ENCODE measurements at regions not wholly inside any gene's neighbourhood (a gene's known extent, or its start where the extent isn't known, plus 50 kb on each side); places are given as distances from the start of the nearest gene placed in this dataset.

DNA sequence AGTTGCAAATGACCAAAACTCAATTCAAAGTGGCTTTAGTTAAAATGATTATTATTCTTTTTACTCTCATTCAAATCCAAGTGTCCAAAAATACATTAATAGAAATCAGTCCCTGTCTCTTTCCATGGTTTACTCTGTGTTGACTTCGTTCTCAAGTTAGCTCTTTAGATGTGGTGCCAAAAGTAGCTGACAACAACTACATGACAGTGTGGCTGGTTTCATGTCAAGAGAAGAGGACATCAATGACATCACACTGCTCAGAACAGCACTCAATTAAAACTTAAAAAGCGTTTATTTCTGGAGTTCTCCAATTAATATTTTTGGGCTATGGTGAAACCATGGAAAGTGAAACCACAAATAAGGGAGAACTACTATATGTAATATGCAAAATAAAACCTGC lies 1746.9 kb downstream of the LRRC4C start:
- no peaks in the 10 kb centered on the region for H3K36me3 ChIP-seq (ENCODE audit: control insufficient read depth, insufficient read depth, low read length)
- TF ChIP-seq, protein P1, sequence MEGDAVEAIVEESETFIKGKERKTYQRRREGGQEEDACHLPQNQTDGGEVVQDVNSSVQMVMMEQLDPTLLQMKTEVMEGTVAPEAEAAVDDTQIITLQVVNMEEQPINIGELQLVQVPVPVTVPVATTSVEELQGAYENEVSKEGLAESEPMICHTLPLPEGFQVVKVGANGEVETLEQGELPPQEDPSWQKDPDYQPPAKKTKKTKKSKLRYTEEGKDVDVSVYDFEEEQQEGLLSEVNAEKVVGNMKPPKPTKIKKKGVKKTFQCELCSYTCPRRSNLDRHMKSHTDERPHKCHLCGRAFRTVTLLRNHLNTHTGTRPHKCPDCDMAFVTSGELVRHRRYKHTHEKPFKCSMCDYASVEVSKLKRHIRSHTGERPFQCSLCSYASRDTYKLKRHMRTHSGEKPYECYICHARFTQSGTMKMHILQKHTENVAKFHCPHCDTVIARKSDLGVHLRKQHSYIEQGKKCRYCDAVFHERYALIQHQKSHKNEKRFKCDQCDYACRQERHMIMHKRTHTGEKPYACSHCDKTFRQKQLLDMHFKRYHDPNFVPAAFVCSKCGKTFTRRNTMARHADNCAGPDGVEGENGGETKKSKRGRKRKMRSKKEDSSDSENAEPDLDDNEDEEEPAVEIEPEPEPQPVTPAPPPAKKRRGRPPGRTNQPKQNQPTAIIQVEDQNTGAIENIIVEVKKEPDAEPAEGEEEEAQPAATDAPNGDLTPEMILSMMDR (IDR thresholded peaks at IDR 0.05; ENCODE audit: insufficient read depth, low read length, poor library complexity, severe bottlenecking), result no peak
- no peaks in the 10 kb centered on the region for H3K27me3 ChIP-seq (ENCODE audit: control insufficient read depth, insufficient read depth, low read length)
- H3K4me3 ChIP-seq (ENCODE audit: low read depth, low read length), result no peak overlapping the region
- no peak for DNase-seq (ENCODE audit: low read depth)

GRCh38 chr11:39690856-39691255 lies 1768.6 kb downstream of the LRRC4C start:
- TF ChIP-seq, protein P1 (IDR thresholded peaks at IDR 0.05; ENCODE audit: insufficient read depth, low read length, poor library complexity, severe bottlenecking), result no peak
- Histone ChIP-seq H3K27me3 (ENCODE audit: control insufficient read depth, insufficient read depth, low read length) (no peaks in the 10 kb centered on the region), H3K36me3 (ENCODE audit: control insufficient read depth, insufficient read depth, low read length) (no peaks in the 10 kb centered on the region), H3K4me3 (ENCODE audit: low read depth, low read length) (no peak overlapping the region)
- DNase-seq (ENCODE audit: low read depth), result no peak

GRCh38 chr11:39683951-39684554 lies 1775.4 kb downstream of the LRRC4C start:
- no peaks in the 10 kb centered on the region for H3K36me3 ChIP-seq (ENCODE audit: control insufficient read depth, insufficient read depth, low read length)
- no peak overlapping the region for H3K4me3 ChIP-seq (ENCODE audit: low read depth, low read length)
- TF ChIP-seq, protein P1 (IDR thresholded peaks at IDR 0.05; ENCODE audit: insufficient read depth, low read length, poor library complexity, severe bottlenecking), result no peak
- no peak for DNase-seq (ENCODE audit: low read depth)
- no peaks in the 10 kb centered on the region for H3K27me3 ChIP-seq (ENCODE audit: control insufficient read depth, insufficient read depth, low read length)

- H3K4me3 ChIP-seq (ENCODE audit: low read depth, low read length), result no peak overlapping the region
Observed at GRCh38 chr11:39683288-39683950, 1776.0 kb downstream of the LRRC4C start.

DNA sequence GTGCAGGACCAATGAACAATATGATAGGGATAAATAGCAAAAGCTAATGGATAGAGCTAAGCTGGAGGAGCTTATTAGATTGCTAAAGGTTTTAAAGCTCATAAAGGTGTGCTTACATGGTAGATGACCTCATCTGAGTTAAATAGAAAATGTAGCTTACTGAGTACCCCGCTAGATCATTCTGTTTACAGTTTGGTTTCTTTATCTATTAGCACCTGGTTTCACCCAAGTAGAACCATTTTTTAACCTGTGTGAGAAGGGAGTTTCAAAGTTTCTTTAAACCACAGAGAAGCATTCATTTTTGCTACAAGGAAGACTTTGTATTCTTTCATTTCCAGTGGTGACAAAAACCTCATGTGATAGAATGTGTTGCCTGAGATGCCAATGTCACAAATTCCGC lies 1778.0 kb downstream of the LRRC4C start:
- TF ChIP-seq, protein P1 (IDR thresholded peaks at IDR 0.05; ENCODE audit: insufficient read depth, low read length, poor library complexity, severe bottlenecking), result no peak
- no peaks in the 10 kb centered on the region for H3K36me3 ChIP-seq (ENCODE audit: control insufficient read depth, insufficient read depth, low read length)
- no peaks in the 10 kb centered on the region for H3K27me3 ChIP-seq (ENCODE audit: control insufficient read depth, insufficient read depth, low read length)
- DNase-seq (ENCODE audit: low read depth), result no peak
- H3K4me3 ChIP-seq (ENCODE audit: low read depth, low read length), result no peak overlapping the region

More at GRCh38 chr11:39683288-39683950, 1776.0 kb downstream of the LRRC4C start:
- TF ChIP-seq, protein P1 (IDR thresholded peaks at IDR 0.05; ENCODE audit: insufficient read depth, low read length, poor library complexity, severe bottlenecking), result no peak
- H3K36me3 ChIP-seq (ENCODE audit: control insufficient read depth, insufficient read depth, low read length), result no peaks in the 10 kb centered on the region
- H3K27me3 ChIP-seq (ENCODE audit: control insufficient read depth, insufficient read depth, low read length), result no peaks in the 10 kb centered on the region
- no peak for DNase-seq (ENCODE audit: low read depth)

DNA sequence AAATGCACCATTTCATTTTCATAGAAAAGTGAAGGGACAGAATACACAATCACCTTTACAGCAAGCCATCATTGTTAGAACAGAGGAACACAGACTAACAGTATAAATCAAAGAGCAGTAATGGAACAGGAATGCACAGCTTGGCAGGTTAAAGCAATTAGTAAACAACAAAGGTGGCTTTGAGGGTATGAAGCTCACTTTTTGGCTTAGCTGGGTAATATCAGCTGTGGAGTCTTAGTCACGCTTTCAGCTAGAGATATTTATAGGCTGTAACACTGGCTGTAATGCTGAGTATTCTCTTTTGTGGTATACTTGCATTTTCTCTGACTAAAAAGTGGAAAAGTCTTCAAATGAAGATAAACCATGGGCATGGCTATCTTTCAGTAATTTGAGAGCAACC lies 1780.5 kb downstream of the LRRC4C start:
- TF ChIP-seq, protein P1 (IDR thresholded peaks at IDR 0.05; ENCODE audit: insufficient read depth, low read length, poor library complexity, severe bottlenecking), result no peak
- DNase-seq (ENCODE audit: low read depth), result peak; percentile 12
- Histone ChIP-seq H3K27me3 (ENCODE audit: control insufficient read depth, insufficient read depth, low read length) (no peaks in the 10 kb centered on the region), H3K36me3 (ENCODE audit: control insufficient read depth, insufficient read depth, low read length) (no peaks in the 10 kb centered on the region), H3K4me3 (ENCODE audit: low read depth, low read length) (no peak overlapping the region)

Measured in kidney epithelial cell (primary cell).